ENCODE measurements at regions not wholly inside any gene's neighbourhood (a gene's known extent, or its start where the extent isn't known, plus 50 kb on each side); places are given as distances from the start of the nearest gene placed in this dataset.

- no peak for ATAC-seq
- Mint-ChIP-seq H3K4me3 (no peak overlapping the region), H3K9me3 (no peaks in the 10 kb centered on the region), H3K36me3 (no peaks in the 10 kb centered on the region), H3K27me3 (ENCODE audit: low read depth) (no peaks in the 10 kb centered on the region), H3K4me1 (no peaks in the 10 kb centered on the region), H3K27ac (no peak overlapping the region; the same call in 1 of the 2 replicates)
- POLR2A ChIA-PET: no interaction called here
- DNase-seq (ENCODE audit: low spot score): no peak
- CTCF ChIA-PET: no interaction called here
- no peak for TF ChIP-seq CTCF (IDR thresholded peaks at IDR 0.05)
- no peak for TF ChIP-seq CREB1 (CRISPR knock-in tag; IDR thresholded peaks at IDR 0.05)
- TF ChIP-seq ETV6 (CRISPR knock-in tag; IDR thresholded peaks at IDR 0.05): no peak
- TF ChIP-seq RORB (CRISPR knock-in tag; IDR thresholded peaks at IDR 0.05): no peak
- TF ChIP-seq ZBTB43 (CRISPR knock-in tag; IDR thresholded peaks at IDR 0.05): no peak
- no peak for TF ChIP-seq JAZF1 (CRISPR knock-in tag; IDR thresholded peaks at IDR 0.05)
- no peak for TF ChIP-seq ATF1 (CRISPR knock-in tag; IDR thresholded peaks at IDR 0.05)
- TF ChIP-seq FOXP4 (CRISPR knock-in tag; IDR thresholded peaks at IDR 0.05): no peak
- TF ChIP-seq TCF7 (CRISPR knock-in tag; IDR thresholded peaks at IDR 0.05; ENCODE audit: low read depth): no peak
- no peak for TF ChIP-seq PREB (CRISPR knock-in tag; IDR thresholded peaks at IDR 0.05; ENCODE audit: borderline replicate concordance)
- TF ChIP-seq NFE2L1 (CRISPR knock-in tag; IDR thresholded peaks at IDR 0.05): no peak
- no peak for TF ChIP-seq SOX15 (CRISPR knock-in tag; IDR thresholded peaks at IDR 0.05)
- no peak for TF ChIP-seq IRF1 (CRISPR knock-in tag; IDR thresholded peaks at IDR 0.05)
- no peak for TF ChIP-seq AFF4 (CRISPR knock-in tag; IDR thresholded peaks at IDR 0.05; ENCODE audit: borderline replicate concordance)
- TF ChIP-seq HMGXB4 (CRISPR knock-in tag; IDR thresholded peaks at IDR 0.05): no peak
- TF ChIP-seq AR (CRISPR knock-in tag; IDR thresholded peaks at IDR 0.05): no peak
Observed at GRCh38 chr10:107362306-107362705, 197.8 kb upstream of the SORCS1 start.

Data from WTC11 (cell line).